Skeletal muscle cell (primary cell): ENCODE measurements at regions not wholly inside any gene's neighbourhood (a gene's known extent, or its start where the extent isn't known, plus 50 kb on each side); places are given as distances from the start of the nearest gene placed in this dataset.

Experiments
- DNase-seq: peaks from one replicate; pipeline ENCODE4 v3.0.0-alpha.2; 2010; ENCODE audit warnings: low read depth
- H3K4me3 ChIP-seq: 2 replicates; pipeline ENCODE4 v1.5.1; 2011; ENCODE audit warnings: low read depth, mild to moderate bottlenecking, control low read depth, low read length, moderate library complexity

DNA sequence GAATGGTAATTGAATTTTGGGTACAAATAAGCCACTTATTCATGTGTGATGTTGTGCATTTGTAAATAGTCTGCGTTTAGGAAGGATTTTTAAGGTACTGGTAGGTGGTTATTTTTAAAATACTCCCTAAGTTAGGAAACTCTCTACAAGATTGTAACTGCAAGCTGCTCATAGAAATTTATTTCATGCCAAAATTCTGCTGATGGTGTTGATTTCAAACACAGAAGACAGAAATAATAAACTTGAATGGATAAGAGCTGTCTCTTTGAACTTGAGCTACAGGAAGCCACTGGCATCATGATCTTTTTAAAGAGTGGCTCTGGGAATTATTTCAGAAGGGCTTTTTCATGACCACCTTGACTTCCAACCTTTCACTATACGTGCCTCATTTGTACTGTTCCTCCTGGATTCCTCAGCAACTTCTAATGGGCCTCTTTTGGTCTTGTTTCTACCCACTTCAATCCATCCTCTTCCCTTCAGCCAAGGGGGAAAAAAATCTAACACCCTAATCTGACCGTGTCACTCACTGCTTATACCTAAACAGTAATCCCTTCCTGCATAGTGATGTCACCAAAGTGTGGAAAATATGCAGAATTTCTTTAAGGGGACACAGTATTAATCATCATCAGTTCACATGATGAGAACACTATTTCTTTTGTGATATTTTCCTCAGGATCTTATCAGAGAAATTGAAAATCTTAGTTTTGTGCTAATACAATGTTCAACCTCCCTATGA is 113.6 kb downstream of the PFDN4 start:
- no peak overlapping the region for H3K4me3 ChIP-seq
- no peak for DNase-seq

DNA sequence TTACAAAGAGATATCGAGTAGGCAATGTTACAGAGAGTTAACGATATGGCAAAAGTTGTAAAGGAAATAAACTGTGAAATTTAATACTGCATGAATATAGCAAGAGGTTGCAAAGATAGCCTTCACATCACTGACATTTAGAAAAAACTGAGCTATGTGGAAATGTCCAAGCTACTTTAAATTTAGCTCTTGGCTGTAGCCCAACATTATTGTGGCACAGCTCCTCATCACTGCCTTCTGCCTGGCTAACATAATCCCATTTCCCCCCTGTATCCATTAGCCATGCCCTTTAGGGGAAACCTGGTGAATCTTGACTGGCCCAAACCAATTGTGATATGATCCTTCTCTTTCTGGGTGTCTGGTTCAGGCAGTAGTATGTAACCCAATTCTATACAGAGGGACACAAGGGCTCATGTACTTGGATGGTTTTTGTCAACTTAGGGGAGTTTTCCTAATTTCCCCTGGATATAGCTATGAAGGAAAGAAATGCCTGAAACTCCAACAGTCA is 115.4 kb downstream of the PFDN4 start:
- no peak overlapping the region for H3K4me3 ChIP-seq
- no peak for DNase-seq

DNA sequence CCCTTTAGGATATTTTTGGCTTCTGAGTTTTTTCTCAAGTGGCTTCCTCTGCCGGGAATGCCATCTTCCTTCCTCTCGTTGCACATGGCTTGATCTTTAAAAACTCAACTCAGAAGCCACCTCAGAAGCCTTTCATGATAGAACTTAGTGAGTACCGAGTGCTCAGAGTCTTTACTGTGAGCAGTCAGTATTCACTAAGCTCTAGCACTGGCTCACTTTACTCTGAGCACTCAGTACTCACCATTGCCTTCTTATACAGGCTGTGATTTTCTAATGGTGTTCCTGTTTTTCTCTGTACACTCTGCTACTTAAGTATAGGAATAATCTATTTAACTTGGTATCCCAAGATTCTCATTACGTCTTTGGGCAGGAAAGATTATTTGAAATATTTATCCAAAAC is 116.2 kb downstream of the PFDN4 start:
- no peak for DNase-seq
- no peak overlapping the region for H3K4me3 ChIP-seq

DNA sequence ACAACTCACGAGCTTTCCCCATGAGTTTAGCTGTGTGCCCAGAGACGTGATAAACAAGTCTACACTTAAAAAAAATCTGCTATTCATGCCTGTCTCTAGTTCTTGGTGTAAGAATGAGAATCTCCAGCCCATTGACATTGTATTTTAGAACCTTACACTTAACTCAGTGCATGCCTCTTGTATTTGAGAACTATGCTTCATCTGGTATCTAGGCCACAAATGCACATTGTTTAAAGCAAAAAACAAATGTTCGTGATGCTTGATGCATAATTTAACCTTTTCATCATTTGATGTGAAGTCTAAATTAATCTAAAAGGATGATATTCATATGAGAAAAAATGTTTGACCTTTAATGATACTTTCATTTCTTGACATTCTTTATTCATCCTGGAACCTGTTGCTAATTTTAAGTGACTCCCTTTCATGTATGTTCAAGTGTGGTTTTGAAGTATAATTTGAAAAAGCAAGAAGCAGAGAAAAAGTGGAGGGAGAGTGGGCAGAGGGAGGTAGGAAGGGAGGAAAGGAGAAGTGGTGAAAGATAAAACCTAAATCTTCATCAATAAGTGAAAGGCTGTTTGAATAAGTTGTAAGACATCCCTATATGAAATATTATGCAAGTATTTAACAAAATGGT is 116.9 kb downstream of the PFDN4 start:
- DNase-seq, result no peak
- no peak overlapping the region for H3K4me3 ChIP-seq

DNA sequence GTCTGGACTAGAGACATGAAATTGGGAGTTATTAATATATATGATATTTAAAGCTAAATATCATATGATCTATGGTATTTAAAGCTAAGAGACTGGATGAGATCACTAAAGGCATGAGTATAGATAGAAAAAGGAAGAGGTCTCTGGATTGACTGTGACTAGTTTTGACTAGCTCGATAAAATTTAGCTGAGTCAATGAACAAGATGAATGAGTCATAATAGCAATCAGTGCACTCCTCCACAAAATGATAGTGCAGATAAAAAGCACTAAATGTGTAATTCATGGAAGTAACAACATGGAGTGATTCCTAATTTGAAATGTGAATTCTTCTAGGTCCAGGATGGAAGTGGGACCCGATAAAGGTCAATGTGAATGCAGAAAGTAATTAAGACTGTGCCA is 127.4 kb downstream of the PFDN4 start:
- DNase-seq, result no peak
- H3K4me3 ChIP-seq, result no peak overlapping the region

DNA sequence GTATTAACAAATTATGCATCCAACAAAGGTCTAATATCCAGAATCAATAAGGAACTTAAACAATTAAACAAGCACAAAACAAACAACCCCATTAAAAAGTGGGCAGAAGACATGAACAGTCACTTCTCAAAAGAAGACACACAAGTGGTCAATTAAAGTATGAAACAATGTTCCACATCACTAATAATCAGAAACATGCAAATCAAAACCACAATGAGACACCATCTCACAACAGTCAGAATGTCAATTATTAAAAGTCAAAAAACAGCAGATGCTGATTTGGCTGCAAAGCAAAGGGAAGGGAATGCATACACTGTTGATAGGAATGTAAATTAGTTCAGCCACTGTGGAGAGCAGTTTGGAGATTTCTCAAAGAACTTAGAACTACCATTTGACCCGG is 129.3 kb downstream of the PFDN4 start:
- DNase-seq, result no peak
- no peak overlapping the region for H3K4me3 ChIP-seq

DNA sequence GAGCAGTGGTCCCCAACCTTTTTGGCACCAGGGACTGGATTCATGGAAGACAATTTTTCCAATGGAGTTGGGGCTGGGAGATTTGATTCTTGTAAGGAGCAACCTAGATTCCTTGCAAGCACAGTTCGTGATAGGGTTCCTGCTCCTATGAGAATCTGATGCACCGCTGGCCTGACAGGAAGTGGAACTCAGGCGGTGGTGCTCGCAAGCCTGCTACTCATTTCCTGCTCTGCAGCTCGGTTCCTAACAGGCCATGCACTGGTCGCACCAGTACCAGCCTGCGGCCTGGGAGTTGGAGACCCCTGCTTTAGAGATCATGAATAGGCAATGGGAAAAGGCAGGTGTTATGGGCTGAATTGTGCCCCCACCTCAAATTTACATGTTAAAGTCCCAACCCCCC is 131.2 kb downstream of the PFDN4 start:
- no peak for DNase-seq
- H3K4me3 ChIP-seq, result no peak overlapping the region

DNA sequence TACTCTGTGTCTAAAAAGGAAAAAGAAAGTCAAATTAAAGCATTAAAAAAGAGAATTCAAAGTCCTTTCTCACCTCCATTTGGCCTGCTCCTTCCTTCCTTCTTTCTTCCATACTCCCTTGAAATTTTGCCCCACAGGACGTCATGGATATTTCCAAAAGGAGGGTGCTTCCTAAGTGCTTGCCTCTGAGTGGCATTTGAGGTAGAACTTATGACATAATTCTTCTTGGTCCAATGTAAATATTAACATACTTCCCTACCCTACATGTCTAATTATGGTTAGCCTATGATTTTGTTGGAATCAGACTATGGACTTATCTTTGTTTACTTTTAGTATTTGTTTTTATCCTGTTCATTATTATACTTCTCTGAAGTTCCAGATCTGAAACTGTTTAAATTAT is 132.3 kb downstream of the PFDN4 start:
- no peak overlapping the region for H3K4me3 ChIP-seq
- no peak for DNase-seq

DNA sequence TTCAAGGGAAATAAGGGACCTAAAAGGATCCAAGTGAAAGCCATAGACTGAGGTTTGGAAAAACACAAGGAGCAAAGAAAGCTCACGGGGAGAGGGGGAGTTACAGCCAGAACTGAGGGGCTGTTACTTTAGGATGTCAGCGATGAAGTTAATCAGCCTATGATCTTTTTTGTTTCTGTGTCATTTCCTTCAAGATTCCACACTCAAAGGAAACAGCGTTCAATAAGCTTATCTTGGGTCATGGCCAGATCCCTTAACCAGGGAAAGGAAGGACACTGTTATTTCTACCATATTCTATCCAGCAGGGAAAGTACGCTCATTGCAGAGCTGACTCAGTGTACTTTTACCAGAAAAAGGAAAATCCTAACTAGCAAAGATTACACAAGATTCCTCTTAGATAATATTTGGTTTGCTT is 132.8 kb downstream of the PFDN4 start:
- peak; percentile 67 for DNase-seq
- H3K4me3 ChIP-seq, result peak overlapping the region; percentile 3

DNA sequence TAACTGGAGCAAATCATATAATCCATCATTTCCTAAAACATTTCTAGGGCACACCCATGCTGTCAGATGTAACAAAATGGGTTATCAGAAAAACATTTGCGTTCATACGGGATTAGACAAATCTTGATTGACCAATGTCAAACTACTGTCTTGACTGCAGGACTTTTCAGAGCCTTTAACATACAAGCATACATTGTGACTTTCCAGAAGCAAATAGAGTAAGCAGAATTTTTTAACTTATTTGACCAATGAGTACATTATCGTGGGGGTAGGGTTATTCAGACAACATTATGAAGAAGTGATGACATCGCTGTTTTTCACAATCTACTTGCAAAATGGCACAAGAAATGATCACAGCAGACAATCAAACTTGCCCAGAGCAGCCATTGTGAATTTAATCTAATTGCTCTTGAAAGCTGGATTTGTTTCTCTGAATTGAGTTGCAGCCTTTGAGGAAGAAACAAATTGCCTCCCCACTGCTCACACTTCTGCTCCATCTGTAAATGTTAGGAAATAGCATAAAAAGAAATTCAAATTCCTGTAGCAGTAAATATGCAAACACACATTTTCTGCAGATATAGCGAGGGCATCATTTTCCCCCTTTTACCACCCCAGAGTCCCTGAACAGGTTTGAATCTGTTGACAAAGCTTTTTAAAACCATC is 133.0 kb upstream of the DOK5 start:
- no peak overlapping the region for H3K4me3 ChIP-seq
- no peak for DNase-seq

DNA sequence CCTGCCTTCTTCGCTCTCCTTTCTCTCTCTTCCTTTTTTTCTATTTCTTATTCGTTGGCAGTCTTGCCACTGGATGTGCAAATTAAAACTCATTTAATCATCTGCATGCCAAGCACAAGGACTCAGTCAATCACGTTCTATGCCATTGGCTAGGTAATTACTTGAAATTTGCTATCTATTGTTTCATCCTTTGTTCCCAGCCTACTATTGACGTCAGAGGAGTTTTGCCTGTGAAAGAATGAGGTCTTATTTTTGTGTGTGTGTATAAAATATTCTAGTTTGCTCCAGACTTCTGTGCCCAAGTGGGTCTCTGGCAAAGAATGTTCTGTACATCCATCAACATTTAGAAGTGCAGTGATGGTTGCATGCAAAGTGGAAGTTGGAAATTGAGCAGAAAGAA is 132.3 kb upstream of the DOK5 start:
- H3K4me3 ChIP-seq, result no peak overlapping the region
- DNase-seq, result no peak

DNA sequence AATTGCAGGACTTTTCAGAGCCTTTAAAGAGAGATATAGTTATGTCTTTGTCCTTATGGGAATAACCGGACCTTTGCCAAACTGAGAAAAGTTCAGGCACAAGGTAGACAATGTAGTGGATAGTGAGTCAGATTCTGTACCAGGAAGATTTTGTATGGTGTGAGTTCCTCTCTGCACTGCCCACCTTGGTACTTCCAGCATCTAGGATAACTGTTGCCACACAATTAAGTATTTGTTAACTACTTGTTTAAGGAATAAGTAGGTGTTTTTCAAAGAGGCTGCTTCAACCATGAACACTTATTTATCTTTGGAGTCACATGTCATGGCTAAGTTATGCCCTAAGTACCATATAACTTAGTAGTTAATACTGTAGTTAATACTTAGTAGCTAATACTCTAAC is 131.8 kb upstream of the DOK5 start:
- H3K4me3 ChIP-seq, result no peak overlapping the region
- DNase-seq, result no peak

DNA sequence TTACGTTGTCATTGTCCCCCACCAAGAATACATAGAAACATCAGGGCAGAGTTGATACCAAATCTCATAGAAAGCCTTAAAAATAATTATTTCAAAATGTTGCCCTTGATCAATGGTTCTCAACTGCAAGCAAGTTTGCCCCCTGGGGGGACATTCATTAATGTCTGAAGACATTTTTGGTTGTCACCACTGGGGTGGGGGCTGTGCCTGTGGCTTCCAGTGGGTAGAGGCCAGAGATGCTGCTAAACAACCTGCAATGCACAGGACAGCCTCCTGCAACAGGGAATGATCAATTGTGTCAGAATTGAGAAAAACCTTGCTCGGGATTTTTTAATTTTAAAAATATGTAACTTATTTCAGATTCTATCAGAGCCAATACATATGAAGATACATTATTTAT is 130.6 kb upstream of the DOK5 start:
- DNase-seq, result no peak
- no peak overlapping the region for H3K4me3 ChIP-seq

DNA sequence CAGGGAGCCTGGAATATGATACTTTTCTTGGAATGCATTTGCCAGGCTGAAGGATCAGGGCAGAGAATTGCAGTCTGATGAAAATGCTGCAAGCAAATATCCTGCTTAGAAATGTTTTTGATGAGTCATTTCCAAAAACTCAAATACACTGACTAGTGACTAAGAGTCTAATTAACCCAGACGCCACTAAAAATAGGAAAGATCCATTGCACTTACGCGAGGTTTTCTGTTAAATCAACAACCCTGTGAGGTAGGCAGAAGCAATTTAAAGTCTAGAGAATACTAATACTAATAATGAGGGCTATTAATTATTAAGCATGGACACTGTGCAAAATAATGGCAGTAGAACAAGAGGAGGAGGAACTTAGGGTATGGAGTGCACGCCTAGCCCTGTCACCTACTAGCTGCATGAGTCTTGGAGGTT is 130.1 kb upstream of the DOK5 start:
- no peak overlapping the region for H3K4me3 ChIP-seq

DNA sequence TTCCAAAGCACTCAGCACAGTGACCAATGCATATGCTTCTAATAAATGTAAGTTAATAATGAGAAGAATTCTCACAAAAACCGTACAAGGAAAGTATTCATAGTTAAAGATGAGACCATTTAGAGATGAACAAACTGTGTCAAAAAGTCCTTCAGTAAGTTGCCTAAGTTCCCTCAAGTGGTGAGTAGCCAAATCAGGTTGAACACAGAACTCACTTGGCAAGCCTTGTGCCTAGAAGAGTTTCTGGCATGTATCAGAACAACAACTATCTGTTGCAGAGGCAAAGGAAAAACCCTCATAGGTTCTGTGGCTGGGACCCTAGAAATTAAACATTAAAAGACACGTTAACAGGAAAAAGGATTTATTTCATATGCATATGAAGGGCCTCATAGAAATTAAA is 129.6 kb upstream of the DOK5 start:
- H3K4me3 ChIP-seq, result no peak overlapping the region
- no peak for DNase-seq

More for the DNA sequence above, 130.1 kb upstream of the DOK5 start:
- DNase-seq, result peak; percentile 54

DNA sequence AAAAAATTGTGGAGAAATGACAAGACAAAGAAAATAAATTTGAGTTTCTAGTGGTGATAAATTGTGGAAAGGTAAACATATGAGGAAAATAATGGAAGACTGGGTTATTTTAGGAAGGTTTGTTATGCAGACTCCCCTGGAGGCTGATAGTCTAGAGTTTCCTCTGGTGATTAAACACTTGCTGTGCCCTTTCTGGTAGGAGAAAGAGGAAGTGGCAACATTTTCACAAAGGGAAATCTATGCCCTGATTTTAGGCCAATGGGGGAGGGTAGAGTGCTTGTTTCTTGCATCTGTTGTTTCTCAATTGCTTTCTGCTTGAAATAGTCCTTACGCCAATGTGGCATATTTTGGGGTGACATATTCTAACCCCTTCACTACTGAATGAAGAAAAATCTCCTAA is 129.1 kb upstream of the DOK5 start:
- DNase-seq, result no peak
- no peak overlapping the region for H3K4me3 ChIP-seq

DNA sequence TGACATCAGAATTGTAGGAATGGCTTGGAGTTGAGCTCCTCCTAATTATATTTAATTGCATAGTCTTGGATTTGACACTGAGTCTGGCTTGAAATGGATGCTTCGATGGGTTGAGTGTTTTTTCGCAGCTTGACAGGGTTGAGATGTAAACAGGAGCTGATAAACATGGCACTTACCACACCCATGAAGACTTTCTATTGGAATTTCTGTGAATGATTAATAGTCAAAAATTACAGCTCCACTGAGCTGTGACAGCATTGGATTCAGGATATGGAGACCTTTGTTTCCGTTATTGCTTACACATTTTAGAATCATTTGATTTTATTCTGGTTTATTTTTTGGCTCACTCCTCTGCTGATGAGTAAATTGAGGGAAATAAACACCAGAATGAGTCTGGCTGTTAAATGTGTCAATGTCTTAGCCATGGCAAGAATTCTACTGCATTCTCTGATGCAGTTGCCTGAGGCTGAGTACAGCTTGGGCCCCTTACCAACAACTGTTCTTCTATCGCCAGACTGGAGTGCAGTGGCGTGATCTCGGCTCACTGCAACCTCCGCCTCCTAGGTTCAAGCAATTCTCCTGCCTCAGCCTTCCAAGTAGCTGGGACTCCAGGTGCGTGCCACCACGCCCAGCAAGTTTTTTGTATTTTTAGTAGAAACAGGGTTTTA is 128.1 kb upstream of the DOK5 start:
- no peak for DNase-seq

DNA sequence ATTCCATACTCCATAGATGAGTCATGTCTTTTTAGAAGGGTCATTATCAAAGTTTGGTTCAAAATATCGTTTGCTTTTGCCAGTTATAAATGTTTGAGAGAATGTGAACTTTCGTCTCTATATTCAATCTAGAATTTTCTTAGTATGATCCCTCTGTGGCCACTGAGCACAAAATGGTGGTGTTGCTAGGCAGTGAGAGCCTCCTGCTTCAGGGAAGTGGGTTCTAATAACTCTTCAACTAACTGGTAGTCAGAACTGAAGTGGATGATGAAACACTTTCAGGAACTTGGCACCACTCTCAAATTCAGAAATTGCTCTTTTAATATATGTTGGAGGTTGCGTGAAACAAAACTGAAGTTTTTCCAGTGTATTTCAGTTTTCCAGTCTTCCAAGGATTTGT is 125.0 kb upstream of the DOK5 start:
- DNase-seq, result no peak
- no peak overlapping the region for H3K4me3 ChIP-seq

More for the DNA sequence above, 128.1 kb upstream of the DOK5 start:
- H3K4me3 ChIP-seq, result no peak overlapping the region

DNA sequence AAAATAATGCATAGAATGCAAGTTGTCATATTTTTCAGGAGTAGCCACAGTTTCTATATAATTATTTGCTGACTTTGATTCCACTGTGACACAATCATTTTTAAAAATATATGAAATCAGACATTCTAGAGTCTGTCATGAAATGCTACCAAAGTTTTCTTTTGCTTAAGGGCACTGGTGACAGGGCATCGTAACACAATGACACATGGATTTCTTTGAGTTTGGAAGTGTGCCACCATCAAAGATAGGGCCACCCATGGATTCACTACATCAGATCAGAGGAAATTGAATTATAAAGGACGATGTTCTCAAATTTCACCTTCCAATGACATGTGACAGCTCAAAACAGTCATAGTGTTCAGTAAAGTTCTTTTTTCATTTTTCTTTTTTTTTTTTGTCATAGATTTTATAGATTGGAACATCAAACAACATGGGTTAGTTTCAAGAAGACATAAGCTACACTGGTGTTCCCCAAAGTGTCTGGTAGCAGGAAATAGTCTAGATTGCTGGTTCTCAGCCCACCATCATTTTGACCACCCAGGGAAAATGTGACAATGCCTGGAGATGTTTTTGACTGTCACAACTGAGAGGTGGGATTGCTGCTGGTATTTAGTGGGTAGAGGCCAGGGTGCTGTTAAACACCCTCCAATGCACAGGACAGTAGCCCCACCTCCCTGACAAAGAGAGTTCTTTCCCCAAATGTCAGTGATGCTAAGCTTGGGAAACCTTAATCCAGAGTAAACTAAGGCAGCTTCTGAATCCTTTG is 123.8 kb upstream of the DOK5 start:
- H3K4me3 ChIP-seq, result no peak overlapping the region
- no peak for DNase-seq
